H9 (cell line): ENCODE measurements at regions not wholly inside any gene's neighbourhood (a gene's known extent, or its start where the extent isn't known, plus 50 kb on each side); places are given as distances from the start of the nearest gene placed in this dataset.
"Not testable (repeated sequence)": the region's sequence is repeated elsewhere in the genome, so short reads cannot be mapped to it uniquely, and the experiment has no call there.

Source experiments
- DNase-seq: peaks from one replicate; pipeline ENCODE4 v3.0.0-alpha.2; 2017
- H2AFZ ChIP-seq: one replicate; pipeline ENCODE4 v1.6.1; 2013; ENCODE audit warnings: mild to moderate bottlenecking, low read length, control low read depth, moderate library complexity
- H2AK5ac ChIP-seq: 2 replicates; pipeline ENCODE4 v1.6.1; 2013; ENCODE audit warnings: low read length, control low read depth, mixed read lengths; ENCODE audit not compliant: insufficient read length
- H2BK120ac ChIP-seq: one replicate; pipeline ENCODE4 v1.6.1; 2013; ENCODE audit warnings: low read depth, mild to moderate bottlenecking, low read length, control low read depth, inconsistent platforms; ENCODE audit not compliant: poor library complexity, severe bottlenecking
- H2BK12ac ChIP-seq: 2 replicates; pipeline ENCODE4 v1.6.1; 2013; ENCODE audit warnings: low read length, control low read depth, mixed read lengths, low read depth; ENCODE audit not compliant: insufficient read length
- H2BK15ac ChIP-seq: 2 replicates; pipeline ENCODE4 v1.6.1; 2013; ENCODE audit warnings: low read depth, low read length, control low read depth
- H2BK20ac ChIP-seq: one replicate; pipeline ENCODE4 v1.6.1; 2013; ENCODE audit warnings: low read depth, mild to moderate bottlenecking, low read length, control low read depth, inconsistent platforms; ENCODE audit not compliant: poor library complexity, severe bottlenecking
- H2BK5ac ChIP-seq: 2 replicates; pipeline ENCODE4 v1.6.1; 2013; ENCODE audit warnings: low read length, control low read depth, mixed read lengths; ENCODE audit not compliant: insufficient read length
- H3K14ac ChIP-seq: 2 replicates; pipeline ENCODE4 v1.6.1; 2013; ENCODE audit warnings: low read length, control low read depth; ENCODE audit not compliant: insufficient read depth
- H3K18ac ChIP-seq: 2 replicates; pipeline ENCODE4 v1.6.1; 2013; ENCODE audit warnings: low read depth, mild to moderate bottlenecking, mixed read lengths, low read length, control low read depth; ENCODE audit not compliant: insufficient read length
- H3K23ac ChIP-seq: 2 replicates; pipeline ENCODE4 v1.6.1; 2013; ENCODE audit warnings: low read length, control low read depth, mixed read lengths, low read depth; ENCODE audit not compliant: insufficient read length
- H3K23me2 ChIP-seq: 2 replicates; pipeline ENCODE4 v1.6.1; 2013; ENCODE audit warnings: low read depth, mild to moderate bottlenecking, mixed read lengths, low read length, control low read depth; ENCODE audit not compliant: insufficient read length, poor library complexity, severe bottlenecking
- H3K27ac ChIP-seq: 2 replicates; pipeline ENCODE4 v1.5.1; 2013; ENCODE audit warnings: low read length, control low read depth, mixed read lengths, low read depth; ENCODE audit not compliant: insufficient read length
- H3K27me3 ChIP-seq: 2 replicates; pipeline ENCODE4 v1.6.1; 2013; ENCODE audit warnings: low read length, control low read depth, inconsistent platforms; ENCODE audit not compliant: insufficient read depth
- H3K4ac ChIP-seq: 2 replicates; pipeline ENCODE4 v1.6.1; 2013; ENCODE audit warnings: low read depth, mild to moderate bottlenecking, control low read depth, inconsistent platforms, low read length, moderate library complexity
- H3K4me1 ChIP-seq: 2 replicates; pipeline ENCODE4 v1.6.1; 2013; ENCODE audit warnings: low read length, control low read depth, inconsistent platforms; ENCODE audit not compliant: insufficient read depth
- H3K4me2 ChIP-seq: 2 replicates; pipeline ENCODE4 v1.6.1; 2013; ENCODE audit warnings: low read length, control low read depth, mixed read lengths; ENCODE audit not compliant: insufficient read length, insufficient read depth
- H3K56ac ChIP-seq: 2 replicates; pipeline ENCODE4 v1.6.1; 2013; ENCODE audit warnings: low read depth, mild to moderate bottlenecking, mixed read lengths, low read length, control low read depth; ENCODE audit not compliant: insufficient read length
- H3K79me1 ChIP-seq: 2 replicates; pipeline ENCODE4 v1.6.1; 2013; ENCODE audit warnings: low read depth, mild to moderate bottlenecking, moderate library complexity, low read length, control low read depth, inconsistent platforms; ENCODE audit not compliant: insufficient read depth, poor library complexity, severe bottlenecking
- H3K79me2 ChIP-seq: 2 replicates; pipeline ENCODE4 v1.6.1; 2013; ENCODE audit warnings: low read length, control low read depth, inconsistent platforms; ENCODE audit not compliant: insufficient read depth
- H3K9ac ChIP-seq: 2 replicates; pipeline ENCODE4 v1.6.1; 2013; ENCODE audit warnings: low read length, control low read depth, mixed read lengths; ENCODE audit not compliant: insufficient read length; ENCODE audit errors: extremely low read depth
- H3K9me3 ChIP-seq: one replicate; pipeline ENCODE4 v1.6.1; 2013; ENCODE audit warnings: low read depth, low read length, inconsistent platforms; ENCODE audit not compliant: control insufficient read depth
- H3T11ph ChIP-seq: one replicate; pipeline ENCODE4 v1.6.1; 2013; ENCODE audit warnings: mild to moderate bottlenecking, low read length, control low read depth, inconsistent platforms
- H4K20me1 ChIP-seq: one replicate; pipeline ENCODE4 v1.6.1; 2013; ENCODE audit not compliant: control insufficient read depth, insufficient read length, insufficient read depth
- H4K5ac ChIP-seq: 2 replicates; pipeline ENCODE4 v1.6.1; 2013; ENCODE audit warnings: low read depth, mild to moderate bottlenecking, mixed read lengths, low read length, control low read depth; ENCODE audit not compliant: insufficient read length
- H4K8ac ChIP-seq: replicated peaks from 2 replicates; pipeline ENCODE4 v1.6.1; 2013; ENCODE audit warnings: low read length, control low read depth, mixed read lengths, low read depth; ENCODE audit not compliant: insufficient read length
- H4K91ac ChIP-seq: 2 replicates; pipeline ENCODE4 v1.6.1; 2013; ENCODE audit warnings: low read depth, mild to moderate bottlenecking, moderate library complexity, mixed read lengths, low read length, control low read depth; ENCODE audit not compliant: insufficient read length
- H3K27ac Mint-ChIP-seq, 3 experiments: 2 replicates in 2 of 3; 3 replicates in 1 of 3; pipeline ENCODE4 v1.8.0; 2020 to 2021; ENCODE audit warnings: mixed read lengths in 3 of 3, mild to moderate bottlenecking in 1 of 3, moderate library complexity in 1 of 3
- H3K27me3 Mint-ChIP-seq: 2 replicates; pipeline ENCODE4 v1.8.0; 2021; ENCODE audit warnings: low read depth, mild to moderate bottlenecking, moderate library complexity, mixed read lengths
- H3K36me3 Mint-ChIP-seq, 3 experiments: 2 replicates in 2 of 3; 3 replicates in 1 of 3; pipeline ENCODE4 v1.8.0; 2020 to 2021; ENCODE audit warnings: low read depth in 3 of 3, mixed read lengths in 3 of 3; ENCODE audit not compliant: insufficient read depth in 1 of 3
- H3K4me1 Mint-ChIP-seq, 2 experiments: 2 replicates each; pipeline ENCODE4 v1.8.0; 2020; ENCODE audit warnings: mixed read lengths in 2 of 2
- H3K4me3 Mint-ChIP-seq, 2 experiments: 2 replicates in 1 of 2; 3 replicates in 1 of 2; pipeline ENCODE4 v1.8.0; 2020 to 2021; ENCODE audit warnings: mild to moderate bottlenecking in 2 of 2, mixed read lengths in 2 of 2, moderate library complexity in 1 of 2
- H3K9me3 Mint-ChIP-seq, 2 experiments: 2 replicates in 1 of 2; 3 replicates in 1 of 2; pipeline ENCODE4 v1.8.0; 2020; ENCODE audit warnings: mild to moderate bottlenecking in 2 of 2, mixed read lengths in 2 of 2, moderate library complexity in 1 of 2
- WGBS: extraction: QIAGEN DNeasy Blood & Tissue Kit; methylation state at CpG from one replicate; pipeline ENCODE4 v1.1.7; 2013; ENCODE audit warnings: missing lambda C conversion rate, low lambda C conversion rate, mixed read lengths; ENCODE audit not compliant: insufficient read length; ENCODE audit errors: extremely low coverage; 5-methylcytosine and 5-hydroxymethylcytosine counted together

- H3K18ac ChIP-seq, H3K4me2 ChIP-seq, H3K14ac ChIP-seq, H3K79me1 ChIP-seq, H4K20me1 ChIP-seq, H3K27me3 ChIP-seq, H4K5ac ChIP-seq, H3K23me2 ChIP-seq, H2BK120ac ChIP-seq, H2AK5ac ChIP-seq, H3K27ac Mint-ChIP-seq, H2BK5ac ChIP-seq, H2BK20ac ChIP-seq, H2BK15ac ChIP-seq, H3K79me2 ChIP-seq, H3K27ac ChIP-seq, H3K23ac ChIP-seq, H4K91ac ChIP-seq, H3T11ph ChIP-seq, H3K4me1 Mint-ChIP-seq, H4K8ac ChIP-seq, H3K9ac ChIP-seq, H3K27me3 Mint-ChIP-seq, H3K4me1 ChIP-seq, H3K4ac ChIP-seq, H2AFZ ChIP-seq, H2BK12ac ChIP-seq, H3K56ac ChIP-seq: not testable (repeated sequence)
- H3K9me3 Mint-ChIP-seq: peaks cover 47 to 58% of the 10 kb centered on the region in 2 experiments
- DNase-seq: peak; percentile 5
- WGBS: 100% methylated on average over 2 of the region's 2 CpGs
- peak overlapping the region in 1 of 2 experiments; percentile 27; a peak in 1 of 5 replicates for H3K4me3 Mint-ChIP-seq
- H3K9me3 ChIP-seq: peaks cover 51% of the 10 kb centered on the region
- H3K36me3 Mint-ChIP-seq: peaks cover 14 to 15% (median 15%) of the 10 kb centered on the region in 3 experiments; a peak in 6 of 7 replicates
Observed at GRCh38 chr14:105585290-105585689, 58.9 kb downstream of the TMEM121 start.

- not testable (repeated sequence) for DNase-seq, H2BK20ac ChIP-seq, H3K79me1 ChIP-seq, H2BK15ac ChIP-seq, H3K23me2 ChIP-seq, H3K14ac ChIP-seq, H2BK5ac ChIP-seq, H3K4ac ChIP-seq, H3K4me3 Mint-ChIP-seq, H2BK12ac ChIP-seq, H3K23ac ChIP-seq, H3K56ac ChIP-seq, H2BK120ac ChIP-seq, H3K4me2 ChIP-seq, H2AFZ ChIP-seq, H3T11ph ChIP-seq, H3K4me1 Mint-ChIP-seq, H2AK5ac ChIP-seq, H4K8ac ChIP-seq, H3K79me2 ChIP-seq, H3K27ac ChIP-seq, H4K5ac ChIP-seq, H3K27me3 ChIP-seq, H3K27ac Mint-ChIP-seq, H3K9ac ChIP-seq, H4K91ac ChIP-seq, H3K4me1 ChIP-seq, H4K20me1 ChIP-seq, H3K27me3 Mint-ChIP-seq, H3K18ac ChIP-seq
- Mint-ChIP-seq H3K36me3 (peaks cover 11 to 12% (median 11%) of the 10 kb centered on the region in 3 experiments; a peak in 6 of 7 replicates), H3K9me3 (peaks cover 44 to 54% of the 10 kb centered on the region in 2 experiments)
- WGBS: no CpG with 5 or more reads among the region's 5 CpGs
- peaks cover 46% of the 10 kb centered on the region for H3K9me3 ChIP-seq
Observed at GRCh38 chr14:105585722-105586121, 59.3 kb downstream of the TMEM121 start.
